ENCODE measurements at regions not wholly inside any gene's neighbourhood (a gene's known extent, or its start where the extent isn't known, plus 50 kb on each side); places are given as distances from the start of the nearest gene placed in this dataset.

DNA sequence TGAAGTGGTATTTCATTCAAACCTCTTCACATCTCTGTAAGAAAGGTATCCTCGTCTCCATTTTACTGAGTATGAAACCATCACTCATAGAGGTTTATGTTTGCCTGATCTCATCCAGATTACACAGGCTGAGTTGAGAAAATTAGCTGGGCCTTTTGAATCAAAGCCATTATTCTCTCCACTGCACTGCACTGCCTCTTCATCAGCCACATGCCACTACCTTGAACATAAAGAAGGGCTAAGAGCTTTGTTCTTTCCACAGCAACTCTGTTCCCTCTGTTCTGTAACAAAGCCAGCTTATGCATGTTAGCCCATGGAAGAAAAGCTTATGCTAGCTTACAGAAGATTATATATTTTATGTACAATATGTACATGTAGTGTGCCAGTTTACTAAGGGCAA is 362.6 kb upstream of the DLGAP1 start:
- TF ChIP-seq, protein P1, sequence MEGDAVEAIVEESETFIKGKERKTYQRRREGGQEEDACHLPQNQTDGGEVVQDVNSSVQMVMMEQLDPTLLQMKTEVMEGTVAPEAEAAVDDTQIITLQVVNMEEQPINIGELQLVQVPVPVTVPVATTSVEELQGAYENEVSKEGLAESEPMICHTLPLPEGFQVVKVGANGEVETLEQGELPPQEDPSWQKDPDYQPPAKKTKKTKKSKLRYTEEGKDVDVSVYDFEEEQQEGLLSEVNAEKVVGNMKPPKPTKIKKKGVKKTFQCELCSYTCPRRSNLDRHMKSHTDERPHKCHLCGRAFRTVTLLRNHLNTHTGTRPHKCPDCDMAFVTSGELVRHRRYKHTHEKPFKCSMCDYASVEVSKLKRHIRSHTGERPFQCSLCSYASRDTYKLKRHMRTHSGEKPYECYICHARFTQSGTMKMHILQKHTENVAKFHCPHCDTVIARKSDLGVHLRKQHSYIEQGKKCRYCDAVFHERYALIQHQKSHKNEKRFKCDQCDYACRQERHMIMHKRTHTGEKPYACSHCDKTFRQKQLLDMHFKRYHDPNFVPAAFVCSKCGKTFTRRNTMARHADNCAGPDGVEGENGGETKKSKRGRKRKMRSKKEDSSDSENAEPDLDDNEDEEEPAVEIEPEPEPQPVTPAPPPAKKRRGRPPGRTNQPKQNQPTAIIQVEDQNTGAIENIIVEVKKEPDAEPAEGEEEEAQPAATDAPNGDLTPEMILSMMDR (IDR thresholded peaks at IDR 0.05; ENCODE audit: borderline replicate concordance, insufficient read depth, low read depth, low read length), result no peak
- H3K4me3 ChIP-seq (ENCODE audit: low read depth, low read length), result no peak overlapping the region

DNA sequence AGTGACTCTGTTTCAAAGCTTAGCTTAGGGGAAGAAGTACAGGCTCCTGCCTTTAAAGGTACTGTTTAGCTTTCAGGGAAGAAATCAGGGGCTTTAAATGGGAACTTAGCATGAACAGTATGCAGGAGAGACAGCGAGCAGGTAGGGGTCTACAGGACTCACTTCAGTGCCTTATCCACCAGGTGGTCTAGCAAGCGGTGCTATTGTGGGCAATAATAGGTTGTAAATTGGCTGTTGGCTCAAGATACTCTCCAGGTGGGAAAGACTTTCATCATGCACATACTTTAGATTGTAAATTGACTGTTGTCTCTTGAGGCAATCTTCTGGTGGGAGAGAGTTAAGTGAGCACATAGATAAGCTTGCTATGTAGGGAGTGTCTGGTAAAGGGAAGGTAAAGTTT is 358.6 kb upstream of the DLGAP1 start:
- H3K4me3 ChIP-seq (ENCODE audit: low read depth, low read length), result no peak overlapping the region
- TF ChIP-seq, protein P1 (IDR thresholded peaks at IDR 0.05; ENCODE audit: borderline replicate concordance, insufficient read depth, low read depth, low read length), result no peak

DNA sequence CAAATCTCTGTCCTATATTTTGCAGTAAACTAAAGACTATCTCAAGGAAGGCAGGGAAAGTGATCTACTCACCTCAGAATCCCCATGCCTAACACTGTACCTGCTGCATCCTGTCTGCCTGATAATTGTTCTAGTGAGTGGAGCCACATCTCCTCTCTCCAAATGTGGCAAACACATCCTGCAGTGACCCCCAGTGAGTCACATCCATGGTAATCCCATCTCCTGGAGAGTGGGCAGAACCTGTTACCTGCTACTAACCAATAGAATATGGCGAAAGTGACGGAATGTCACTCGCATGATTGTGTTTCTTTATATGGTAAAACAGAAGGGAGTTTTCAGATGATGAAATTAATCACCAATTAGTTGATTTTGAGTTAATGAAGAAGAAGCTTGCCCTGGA is 353.8 kb upstream of the DLGAP1 start:
- TF ChIP-seq, protein P1 (IDR thresholded peaks at IDR 0.05; ENCODE audit: borderline replicate concordance, insufficient read depth, low read depth, low read length), result no peak
- no peak overlapping the region for H3K4me3 ChIP-seq (ENCODE audit: low read depth, low read length)

DNA sequence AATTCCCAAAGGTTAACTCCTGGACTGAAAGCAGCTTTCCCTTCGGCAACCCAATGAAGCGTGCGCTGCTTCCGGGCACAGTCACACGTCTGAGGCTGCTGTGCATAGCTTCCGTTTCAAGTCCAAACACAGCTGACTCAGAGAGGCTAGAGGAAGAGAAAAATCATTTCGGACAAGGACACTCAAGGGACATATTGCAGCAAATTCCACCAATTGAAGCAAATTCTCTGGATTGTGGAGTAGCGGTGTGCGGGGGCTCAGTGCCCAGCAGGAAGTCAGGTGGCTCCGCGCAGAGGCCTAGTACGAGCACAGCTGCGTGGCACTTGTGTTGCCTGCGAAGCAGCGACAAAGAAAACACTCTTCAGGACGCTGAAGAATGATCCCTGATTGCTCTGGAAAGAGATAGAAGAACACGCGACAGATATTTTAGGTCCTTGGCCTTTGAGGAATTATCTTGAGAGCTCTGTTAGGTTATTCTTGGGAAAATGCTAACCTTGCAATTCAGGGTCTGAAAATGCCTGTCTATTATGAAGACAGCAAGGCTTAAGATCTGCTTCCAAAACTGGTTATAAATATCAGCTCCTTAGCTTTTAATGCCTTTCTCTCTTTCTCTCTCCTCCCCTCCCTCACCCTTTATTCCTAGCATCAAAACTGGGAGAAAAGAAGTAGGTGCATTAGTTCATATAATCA is 352.6 kb upstream of the DLGAP1 start:
- TF ChIP-seq, protein P1 (IDR thresholded peaks at IDR 0.05; ENCODE audit: borderline replicate concordance, insufficient read depth, low read depth, low read length), result no peak
- H3K4me3 ChIP-seq (ENCODE audit: low read depth, low read length), result no peak overlapping the region

DNA sequence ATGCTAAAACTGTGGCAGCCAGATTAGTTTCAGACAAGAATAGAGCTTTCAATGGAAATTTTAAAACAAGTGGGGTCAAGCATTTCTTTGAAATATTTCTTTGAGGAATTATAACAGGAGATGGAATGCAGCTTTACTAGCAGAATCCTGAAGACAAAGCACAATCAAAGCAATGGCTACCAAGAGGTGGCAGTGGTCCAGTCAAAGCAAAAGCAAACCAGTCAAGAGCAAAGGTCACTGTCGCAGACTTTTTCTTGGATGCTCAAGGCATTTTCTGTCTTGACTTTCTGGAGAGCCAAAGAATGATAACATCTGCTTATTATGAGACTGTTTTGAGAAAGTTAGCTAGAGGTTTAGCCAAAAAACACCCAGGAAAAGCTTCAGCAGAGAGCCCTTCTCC is 351.2 kb upstream of the DLGAP1 start:
- H3K4me3 ChIP-seq (ENCODE audit: low read depth, low read length), result no peak overlapping the region
- TF ChIP-seq, protein P1 (IDR thresholded peaks at IDR 0.05; ENCODE audit: borderline replicate concordance, insufficient read depth, low read depth, low read length), result no peak

DNA sequence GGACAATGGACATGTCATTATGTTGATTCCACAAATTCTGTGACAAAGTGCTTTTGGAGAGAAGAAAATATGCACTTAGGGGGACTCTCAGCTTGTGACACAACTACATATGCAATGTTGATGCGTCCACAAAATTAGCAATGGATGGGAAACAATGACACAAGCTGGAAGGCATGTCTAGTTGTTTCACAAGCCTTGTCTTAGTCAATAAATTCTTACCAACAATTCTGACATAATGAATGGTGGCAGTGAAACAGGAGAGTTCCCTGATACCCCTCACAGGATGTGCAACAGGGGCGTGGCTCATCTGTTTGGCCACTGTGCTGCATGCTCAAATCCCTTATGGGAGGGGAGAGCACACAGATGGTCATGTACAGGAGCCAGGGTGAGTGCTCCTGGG is 347.2 kb upstream of the DLGAP1 start:
- no peak overlapping the region for H3K4me3 ChIP-seq (ENCODE audit: low read depth, low read length)
- TF ChIP-seq, protein P1 (IDR thresholded peaks at IDR 0.05; ENCODE audit: borderline replicate concordance, insufficient read depth, low read depth, low read length), result no peak

DNA sequence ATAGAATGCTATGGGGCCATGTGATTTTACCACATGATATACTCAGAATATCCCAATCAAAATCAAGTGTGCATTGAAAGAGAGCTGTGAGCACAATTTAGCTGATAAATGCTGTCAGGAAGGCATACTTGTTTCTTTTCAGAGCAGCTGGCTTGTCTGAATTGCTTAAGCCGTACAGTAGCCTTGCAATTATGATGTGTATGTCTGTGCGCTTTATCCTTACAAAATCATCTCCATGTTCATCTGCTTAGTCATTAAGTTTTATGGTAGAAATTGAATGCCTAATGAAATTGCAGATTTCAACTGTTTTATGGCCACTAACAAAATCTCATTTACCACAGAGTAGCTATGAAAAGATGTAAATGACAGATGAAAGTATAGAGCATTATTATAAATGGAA is 346.0 kb upstream of the DLGAP1 start:
- TF ChIP-seq, protein P1 (IDR thresholded peaks at IDR 0.05; ENCODE audit: borderline replicate concordance, insufficient read depth, low read depth, low read length), result no peak

More for the DNA sequence above, 346.0 kb upstream of the DLGAP1 start:
- H3K4me3 ChIP-seq (ENCODE audit: low read depth, low read length), result no peak overlapping the region

All from GM12875 (cell line).